GM19328 (cell line): ENCODE measurements at regions not wholly inside any gene's neighbourhood (a gene's known extent, or its start where the extent isn't known, plus 50 kb on each side); places are given as distances from the start of the nearest gene placed in this dataset.

Experiments
- ATAC-seq: cut with Tn5 transposase; IDR thresholded peaks from one replicate; pipeline ENCODE4 v1.9.1; 2021; ENCODE audit warnings: mild to moderate bottlenecking, moderate library complexity; ENCODE audit not compliant: unreplicated experiment

GRCh38 chr11:13062115-13062514, 53.0 kb downstream of the RASSF10 start:
- no peak for ATAC-seq

GRCh38 chr11:13064593-13064992, 55.5 kb downstream of the RASSF10 start:
- no peak for ATAC-seq

GRCh38 chr11:13065200-13065787, 56.2 kb downstream of the RASSF10 start:
- no peak for ATAC-seq

DNA sequence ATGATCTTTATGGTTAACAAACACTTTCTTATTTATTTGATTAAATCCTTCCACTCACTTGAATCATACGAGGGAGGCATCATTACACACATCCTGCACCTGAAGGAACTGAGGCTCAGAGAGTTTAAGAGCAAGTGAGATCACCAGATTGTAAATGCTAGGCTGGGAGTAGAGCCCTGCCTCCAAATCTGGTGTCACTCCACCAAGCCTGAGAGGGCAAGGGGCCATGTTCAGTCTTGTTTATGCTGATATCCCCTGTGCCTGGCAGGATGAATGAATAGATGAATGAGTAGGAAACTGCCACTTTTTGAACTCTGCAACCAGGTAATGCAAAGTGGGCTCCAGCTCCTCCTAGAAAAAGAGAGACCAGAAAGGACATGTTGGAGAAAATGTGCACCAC, 59.1 kb downstream of the RASSF10 start:
- ATAC-seq: no peak

DNA sequence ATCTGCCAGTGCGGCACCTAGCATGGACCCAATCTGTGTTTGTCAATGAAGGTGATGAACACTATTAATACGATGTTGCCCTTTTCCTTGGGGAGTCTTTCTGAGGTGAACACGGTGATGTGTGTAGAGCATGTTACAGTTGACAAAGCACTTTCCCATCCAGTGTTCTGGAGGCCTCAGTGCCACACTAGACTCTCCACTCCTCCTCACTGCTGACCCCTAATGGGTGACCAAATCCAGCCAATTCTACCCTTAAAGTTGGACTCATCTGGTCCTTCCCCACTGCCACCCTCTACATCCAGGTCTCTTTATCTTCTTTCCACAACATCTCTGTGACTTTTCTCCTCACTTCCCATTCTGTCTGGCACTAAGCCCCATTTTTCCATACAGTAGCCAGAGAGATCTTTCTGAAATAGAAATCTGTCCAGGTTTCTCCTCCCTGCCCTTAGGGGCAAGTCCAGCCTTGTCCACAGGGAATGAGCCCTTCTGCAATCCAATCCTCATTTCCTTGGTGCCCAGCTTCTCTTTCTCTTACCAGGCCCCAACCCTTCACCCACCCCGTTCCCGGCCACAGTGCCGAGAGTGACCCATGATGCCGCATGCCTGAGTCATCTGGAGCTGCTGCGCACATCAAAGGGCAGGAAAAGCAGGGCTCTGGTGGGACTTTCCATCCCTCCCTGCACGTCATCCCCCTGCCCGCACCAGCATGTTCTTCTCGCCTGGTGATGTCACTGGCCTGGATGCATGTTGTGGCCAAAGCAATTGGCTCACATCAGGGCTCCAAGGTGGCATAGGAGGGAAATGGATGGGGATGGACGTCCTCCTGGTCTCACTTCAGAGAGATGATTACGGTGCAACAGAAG, 64.2 kb downstream of the RASSF10 start:
- ATAC-seq: no peak

DNA sequence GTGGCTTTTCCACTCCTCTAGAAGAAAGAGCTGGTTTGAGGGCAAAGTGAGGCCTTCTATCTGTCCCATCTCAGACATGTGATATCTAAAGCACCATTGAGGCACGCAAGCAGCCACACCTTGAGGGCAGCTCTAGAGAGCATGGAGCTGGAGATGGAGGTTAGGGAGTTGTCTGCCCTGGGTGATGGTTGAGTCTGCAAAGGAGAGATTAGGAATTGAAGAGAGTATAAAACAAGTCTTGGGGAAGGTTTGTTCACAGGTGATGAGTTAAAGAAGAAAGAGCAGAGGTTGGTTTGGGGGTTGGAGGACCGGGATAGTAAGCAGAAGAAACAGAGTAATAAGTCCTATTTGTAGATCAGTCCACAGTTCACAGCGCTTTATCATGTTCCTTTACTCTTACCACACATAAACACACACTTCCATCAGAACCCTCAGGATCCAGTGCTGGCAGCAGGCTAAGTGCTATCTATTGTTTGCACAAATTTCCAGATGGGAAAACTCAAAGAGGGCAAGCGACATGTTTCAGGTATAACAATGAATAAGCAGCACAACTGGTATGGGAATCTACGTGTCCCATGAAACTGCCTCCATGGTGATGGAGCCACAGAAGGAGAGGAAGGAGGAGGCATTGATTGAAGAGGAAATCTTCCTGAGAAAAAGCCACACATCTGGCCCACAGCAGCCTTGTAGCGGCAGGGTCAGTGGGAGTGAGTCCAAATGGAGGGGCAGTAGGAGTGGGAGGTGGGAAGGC, 65.8 kb downstream of the RASSF10 start:
- ATAC-seq: no peak

DNA sequence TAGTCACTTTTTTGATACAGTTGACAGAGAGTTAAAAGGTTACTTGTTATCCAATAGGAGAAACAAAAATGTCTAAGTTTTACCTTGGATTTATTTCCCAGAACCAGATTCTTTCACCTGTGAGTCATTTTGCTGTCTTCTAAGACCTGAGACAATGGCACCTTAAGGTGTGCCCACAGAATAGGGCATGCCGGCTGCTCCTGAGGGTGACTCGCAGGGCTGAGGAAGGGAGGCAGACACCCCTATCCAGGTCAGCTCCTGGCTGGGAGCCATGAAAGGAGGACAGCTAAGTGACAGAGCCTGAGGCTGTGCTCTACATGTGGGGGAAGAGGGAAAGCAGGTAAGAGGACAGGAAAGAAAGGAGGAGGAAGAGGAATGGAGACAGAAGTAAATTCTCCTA, 67.8 kb downstream of the RASSF10 start:
- ATAC-seq: no peak

- no peak for ATAC-seq
These were observed 71.7 kb downstream of the RASSF10 start for GRCh38 chr11:13080861-13081260.

DNA sequence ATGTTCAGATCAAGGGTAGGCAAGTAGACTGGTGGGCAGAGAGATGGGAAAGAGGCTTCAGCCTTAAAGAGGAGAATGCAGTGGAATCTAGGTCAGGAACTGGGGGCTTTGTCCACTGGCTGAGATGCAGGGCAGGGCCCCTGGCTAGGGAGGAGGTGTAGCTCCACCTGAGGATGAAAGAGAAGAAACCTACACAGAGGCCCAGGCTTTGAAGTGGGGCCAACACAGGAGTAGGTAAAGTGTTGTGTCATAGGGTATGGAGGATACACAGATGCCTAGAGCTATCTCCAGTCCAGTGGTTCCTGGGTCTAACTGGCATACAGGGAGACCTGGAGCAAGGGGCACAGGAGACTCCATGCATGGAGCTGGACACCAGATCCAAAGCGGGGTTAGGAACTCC, 73.5 kb downstream of the RASSF10 start:
- no peak for ATAC-seq

DNA sequence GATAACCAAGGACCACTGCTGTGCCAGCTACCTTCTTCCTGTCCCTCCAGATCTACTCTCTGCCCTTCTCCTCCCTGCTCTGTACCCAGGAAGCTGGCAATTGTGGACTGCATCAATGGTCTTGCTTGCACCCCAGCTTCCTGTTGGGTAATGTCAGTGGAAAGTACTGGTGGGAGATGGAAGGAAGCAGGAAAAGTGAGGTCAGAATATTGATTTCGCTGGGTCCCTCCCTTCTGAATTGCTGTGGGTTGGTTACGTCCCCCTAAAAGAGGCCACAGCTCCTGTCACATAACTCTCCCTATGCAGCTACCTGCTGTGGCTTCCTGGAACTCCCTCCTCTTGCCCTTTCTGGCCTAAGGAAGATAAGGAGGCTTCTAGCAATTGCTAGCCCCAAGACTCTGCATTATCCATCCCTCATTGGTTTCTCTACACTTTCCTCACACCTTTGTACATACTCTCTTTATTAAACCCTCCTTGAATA, 81.2 kb downstream of the RASSF10 start:
- no peak for ATAC-seq

DNA sequence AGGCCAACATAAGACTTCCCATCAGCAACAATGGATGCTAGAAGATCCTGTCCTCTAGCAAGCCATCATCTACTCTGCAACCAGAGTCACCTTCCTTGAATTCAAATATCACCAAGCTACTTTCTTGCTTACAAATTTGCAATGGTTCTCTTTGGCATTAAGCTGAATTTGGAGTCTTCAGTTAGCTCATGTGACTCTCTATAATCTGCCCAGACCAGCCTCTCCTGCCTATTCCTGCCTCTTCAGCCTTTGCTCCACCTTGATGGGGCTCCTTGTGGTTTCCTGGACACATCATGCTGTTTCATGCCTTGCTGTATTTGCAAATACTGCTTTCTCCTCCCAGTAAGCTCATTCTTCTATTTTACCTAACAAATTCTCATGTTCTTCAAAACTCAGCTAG, 82.3 kb downstream of the RASSF10 start:
- no peak for ATAC-seq

- ATAC-seq: no peak
These were observed 82.7 kb downstream of the RASSF10 start for GRCh38 chr11:13091804-13092203.

- no peak for ATAC-seq
These were observed 86.0 kb downstream of the RASSF10 start for GRCh38 chr11:13094930-13095687.

- ATAC-seq: no peak
These were observed 88.9 kb downstream of the RASSF10 start for GRCh38 chr11:13098063-13098462.

GRCh38 chr11:13098616-13099289, 89.6 kb downstream of the RASSF10 start:
- ATAC-seq: no peak

DNA sequence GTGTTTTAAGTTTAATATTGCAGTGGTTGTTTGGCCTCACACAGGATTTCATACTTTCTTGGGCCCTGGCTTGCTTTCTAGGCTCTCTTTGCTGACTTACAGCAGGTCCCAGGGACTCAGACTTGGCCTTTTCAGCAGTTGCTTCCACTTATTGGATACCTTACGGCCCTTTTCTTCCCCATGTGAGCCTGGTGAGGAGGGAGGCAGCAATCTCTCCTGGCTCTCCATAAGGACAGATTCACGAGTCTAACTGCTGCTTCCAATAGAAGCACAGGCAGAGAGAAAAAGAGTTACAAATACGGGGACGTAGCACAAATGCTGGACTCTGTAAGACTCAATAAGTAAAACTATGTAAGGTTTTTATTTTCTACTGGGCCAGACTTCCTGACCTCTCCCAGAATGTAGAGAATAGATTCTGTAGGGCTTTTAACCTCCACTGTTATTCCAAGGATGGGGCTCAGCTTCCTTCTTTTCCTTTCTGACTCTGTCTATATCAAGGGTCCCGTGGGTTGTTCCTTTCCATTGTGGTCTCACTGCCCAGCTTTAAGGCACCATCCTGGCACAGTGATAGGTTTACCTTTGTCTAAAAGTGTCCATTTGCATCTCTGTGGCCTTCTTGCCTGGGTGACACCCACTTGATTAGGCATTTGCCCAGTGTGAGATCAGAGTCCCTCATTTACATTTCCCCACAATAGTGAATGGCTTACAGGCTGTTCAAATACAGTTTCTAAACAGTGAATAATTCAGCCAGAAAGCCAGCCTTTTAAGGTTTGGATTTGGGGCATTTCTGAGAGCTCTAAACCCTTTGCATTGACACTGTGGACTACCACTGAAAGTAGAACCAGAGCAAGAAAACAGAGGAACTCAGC, 92.8 kb downstream of the RASSF10 start:
- ATAC-seq: no peak

- no peak for ATAC-seq
These were observed 93.4 kb downstream of the RASSF10 start for GRCh38 chr11:13102513-13102840.

- no peak for ATAC-seq
These were observed 93.9 kb downstream of the RASSF10 start for GRCh38 chr11:13102865-13103539.

- ATAC-seq: no peak
These were observed 94.9 kb downstream of the RASSF10 start for GRCh38 chr11:13103962-13104554.
